ENCODE measurements at regions not wholly inside any gene's neighbourhood (a gene's known extent, or its start where the extent isn't known, plus 50 kb on each side); places are given as distances from the start of the nearest gene placed in this dataset.
A peak's percentile ranks its signal among the peaks of the same experiment; 100 is the strongest.

DNA sequence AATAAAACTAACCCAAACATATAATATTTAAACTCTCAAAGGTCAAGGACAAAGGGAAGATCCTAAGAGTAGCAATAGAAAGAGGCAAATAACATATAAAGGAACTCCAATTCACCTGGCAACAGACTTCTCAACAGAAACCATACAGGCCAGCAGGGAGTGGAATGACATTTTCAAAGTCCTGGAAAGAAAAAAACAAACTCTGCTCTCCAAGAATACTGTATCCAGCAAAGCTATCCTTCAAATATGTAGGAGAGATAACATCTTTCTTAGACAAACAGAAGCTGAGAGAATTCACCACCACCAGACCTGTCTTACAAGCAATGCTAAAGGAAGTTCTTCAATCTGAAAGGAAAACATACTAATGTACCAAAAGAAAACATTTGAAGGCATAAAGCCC, 51.5 kb upstream of the TMEM158 start:
- in situ Hi-C loops (cut with HindIII; ENCODE audit: low sequenced_read_pairs): no loop called here
- no peak for DNase-seq (ENCODE audit: low spot score)

DNA sequence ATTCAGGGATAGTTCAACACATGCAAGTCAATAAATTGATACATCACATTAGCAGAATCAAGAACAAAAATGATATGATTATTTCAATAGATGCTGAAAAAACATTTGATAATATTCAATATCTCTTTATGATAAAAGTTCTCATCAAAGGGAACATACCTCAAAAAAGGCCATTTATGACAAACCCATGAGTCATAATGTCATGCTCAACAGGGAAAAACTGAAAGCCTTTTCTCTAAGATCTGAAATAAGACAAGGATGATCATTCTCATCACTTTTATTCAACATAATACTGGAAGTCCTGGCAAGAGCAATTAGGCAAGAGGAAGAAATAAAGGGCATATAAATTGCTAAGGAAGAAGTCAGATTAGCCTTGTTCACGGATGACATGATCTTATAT, 54.1 kb upstream of the TMEM158 start:
- in situ Hi-C loops (cut with HindIII; ENCODE audit: low sequenced_read_pairs): no loop called here
- DNase-seq (ENCODE audit: low spot score): no peak

DNA sequence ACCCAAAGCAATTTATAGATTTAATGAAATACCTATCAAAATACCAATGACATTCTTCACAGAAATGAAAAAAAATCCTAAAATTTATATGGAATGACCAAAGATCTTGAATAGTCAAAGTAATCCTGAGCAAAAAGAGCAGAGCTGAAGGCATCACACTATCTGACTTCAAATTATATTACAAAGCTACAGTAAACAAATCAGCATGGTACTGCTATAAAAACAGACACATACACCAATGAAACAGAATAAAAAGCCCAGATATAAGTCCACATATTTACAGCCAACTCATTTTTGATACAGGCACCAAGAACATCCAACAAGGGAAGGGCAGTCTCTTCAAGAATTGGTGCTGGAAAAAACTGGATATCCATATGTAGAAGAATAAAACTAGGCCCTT, 54.9 kb upstream of the TMEM158 start:
- in situ Hi-C loops (cut with HindIII; ENCODE audit: low sequenced_read_pairs): no loop called here
- no peak for DNase-seq (ENCODE audit: low spot score)

DNA sequence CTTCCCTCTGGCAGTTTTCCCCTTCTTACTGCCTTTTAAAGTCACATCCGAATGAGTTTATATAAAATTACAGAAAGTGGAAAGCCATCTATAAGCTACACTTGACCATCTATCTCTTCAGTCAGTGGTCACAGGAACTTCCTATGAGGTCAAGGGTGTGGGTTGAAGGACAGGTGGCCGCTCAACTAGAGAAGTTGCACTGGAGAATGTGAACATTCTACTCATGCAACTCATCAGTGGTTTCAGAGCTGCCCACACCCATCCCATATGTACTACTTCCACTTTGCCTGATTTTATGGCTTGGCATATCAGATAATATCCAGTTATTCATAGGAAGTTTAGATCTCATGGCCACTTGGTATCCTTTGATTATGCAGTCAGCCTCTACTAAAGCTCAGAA, 57.4 kb upstream of the TMEM158 start:
- in situ Hi-C loops (cut with HindIII; ENCODE audit: low sequenced_read_pairs): no loop called here
- DNase-seq (ENCODE audit: low spot score): no peak

GRCh38 chr3:45297331-45297730, 71.2 kb upstream of the TMEM158 start:
- no peak for DNase-seq (ENCODE audit: low spot score)
- in situ Hi-C loops (cut with HindIII; ENCODE audit: low sequenced_read_pairs): no loop called here

DNA sequence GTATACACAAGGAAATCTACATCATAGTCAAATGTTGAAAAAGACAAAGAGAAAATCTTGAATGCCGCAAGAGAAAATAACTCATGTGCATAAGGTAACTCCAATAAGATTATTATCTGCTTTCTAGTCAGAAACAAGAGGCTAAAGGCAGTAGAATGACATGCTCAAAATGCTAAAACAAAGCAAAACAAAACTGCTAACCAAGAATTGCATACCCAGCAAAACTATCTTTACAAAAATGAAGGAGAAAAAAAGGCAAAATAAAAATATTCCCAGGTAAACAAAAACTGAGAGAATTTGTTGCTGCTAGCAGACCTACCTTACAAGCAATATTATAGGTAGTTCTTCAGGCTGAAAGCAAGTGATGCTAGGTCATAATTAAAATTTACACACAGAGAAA, 76.4 kb upstream of the TMEM158 start:
- in situ Hi-C loops (cut with HindIII; ENCODE audit: low sequenced_read_pairs): no loop called here
- DNase-seq (ENCODE audit: low spot score): no peak

DNA sequence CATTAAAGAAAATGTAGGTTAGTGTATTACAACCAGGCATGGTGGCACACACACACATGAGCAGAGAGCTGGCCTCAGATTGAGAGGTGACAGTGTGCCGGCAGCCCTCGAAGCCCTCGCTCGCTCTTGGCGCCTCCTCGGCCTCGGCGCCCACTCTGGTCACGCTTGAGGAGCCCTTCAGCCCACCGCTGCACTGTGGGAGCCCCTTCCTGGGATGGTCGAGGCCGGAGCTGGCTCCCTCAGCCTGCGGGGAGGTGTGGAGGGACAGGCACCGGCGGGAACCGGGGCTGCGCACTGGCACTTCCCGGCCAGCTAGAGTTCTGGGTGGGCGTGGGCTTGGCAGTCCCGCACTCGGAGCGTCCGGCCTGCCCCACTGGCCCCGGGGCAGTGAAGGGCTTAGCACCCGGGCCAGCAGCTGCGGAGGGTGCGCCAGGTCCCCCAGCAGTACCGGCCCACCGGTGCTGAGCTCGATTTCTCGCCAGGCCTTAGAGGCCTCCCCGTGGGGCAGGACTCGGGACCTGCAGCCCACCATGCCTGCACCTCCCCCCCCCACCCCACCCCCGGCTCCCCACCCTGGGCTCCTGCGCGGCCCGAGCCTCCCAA, 80.4 kb upstream of the TMEM158 start:
- DNase-seq (ENCODE audit: low spot score): no peak
- in situ Hi-C loops (cut with HindIII; ENCODE audit: low sequenced_read_pairs): no loop called here

DNA sequence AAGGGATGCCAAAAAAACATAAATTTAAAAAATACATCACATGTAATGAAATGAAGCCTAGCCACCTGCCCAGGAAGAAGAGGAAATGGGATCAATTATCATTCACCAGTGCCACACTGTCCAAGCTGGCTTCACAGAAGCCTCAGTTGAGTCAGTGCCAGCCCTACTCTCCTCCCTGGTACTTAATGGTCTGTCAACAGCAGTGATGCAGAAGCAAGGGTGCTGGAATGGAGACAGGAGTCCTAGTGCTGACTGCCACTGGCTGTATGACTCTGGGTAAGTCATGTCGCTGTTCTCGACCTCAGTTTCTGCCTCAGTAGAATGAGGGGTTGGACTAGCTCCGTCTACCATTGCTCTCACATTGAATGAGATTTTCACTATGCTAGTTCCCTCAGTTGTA, 78.5 kb upstream of the LARS2 start:
- in situ Hi-C loops (cut with HindIII; ENCODE audit: low sequenced_read_pairs): no loop called here
- peak; percentile 31 for DNase-seq (ENCODE audit: low spot score)

- in situ Hi-C loops (cut with HindIII; ENCODE audit: low sequenced_read_pairs): no loop called here
- DNase-seq (ENCODE audit: low spot score): no peak
Observed at GRCh38 chr3:45311327-45311726, 77.0 kb upstream of the LARS2 start.

DNA sequence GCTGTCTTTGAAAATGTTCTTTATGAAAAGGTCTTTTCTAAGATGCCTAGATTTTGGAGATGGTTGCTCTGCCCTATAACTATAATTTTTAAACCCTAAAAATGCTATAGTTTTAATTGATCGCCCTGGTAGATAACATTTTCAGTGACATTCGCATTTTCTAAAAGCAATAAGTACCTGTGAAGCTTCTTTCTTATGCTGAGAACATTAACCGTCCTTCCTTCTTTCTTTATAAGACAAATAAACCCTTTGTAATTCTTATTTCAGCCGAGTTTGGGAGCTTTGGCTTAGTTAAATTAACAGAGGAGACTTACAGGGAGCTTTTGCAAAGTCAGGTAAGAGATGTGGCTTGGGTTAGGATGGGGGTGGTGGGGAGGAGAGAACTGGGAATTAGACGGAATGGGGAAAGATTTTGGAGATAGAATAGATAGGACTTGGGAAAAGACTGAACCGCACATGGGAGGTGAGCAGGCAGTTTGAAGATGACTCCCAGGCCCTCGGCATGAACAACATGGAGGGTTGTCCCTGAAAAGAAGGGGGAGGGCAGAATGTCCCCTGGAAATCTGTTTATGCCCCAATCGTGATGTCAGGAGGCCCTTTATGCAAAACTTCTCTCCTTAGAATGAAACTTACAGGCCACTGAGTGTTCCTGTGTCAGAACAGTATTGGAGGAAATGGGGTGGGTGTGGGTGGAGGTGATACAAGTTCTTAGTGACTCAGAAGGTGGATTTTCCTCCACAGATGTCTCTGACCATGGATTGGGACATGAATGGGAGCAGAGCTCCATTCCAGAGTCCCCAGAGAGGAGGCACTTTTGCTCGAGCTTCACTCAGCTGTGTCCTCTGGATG, 76.2 kb upstream of the LARS2 start:
- in situ Hi-C loops (cut with HindIII; ENCODE audit: low sequenced_read_pairs): no loop called here
- no peak for DNase-seq (ENCODE audit: low spot score)

DNA sequence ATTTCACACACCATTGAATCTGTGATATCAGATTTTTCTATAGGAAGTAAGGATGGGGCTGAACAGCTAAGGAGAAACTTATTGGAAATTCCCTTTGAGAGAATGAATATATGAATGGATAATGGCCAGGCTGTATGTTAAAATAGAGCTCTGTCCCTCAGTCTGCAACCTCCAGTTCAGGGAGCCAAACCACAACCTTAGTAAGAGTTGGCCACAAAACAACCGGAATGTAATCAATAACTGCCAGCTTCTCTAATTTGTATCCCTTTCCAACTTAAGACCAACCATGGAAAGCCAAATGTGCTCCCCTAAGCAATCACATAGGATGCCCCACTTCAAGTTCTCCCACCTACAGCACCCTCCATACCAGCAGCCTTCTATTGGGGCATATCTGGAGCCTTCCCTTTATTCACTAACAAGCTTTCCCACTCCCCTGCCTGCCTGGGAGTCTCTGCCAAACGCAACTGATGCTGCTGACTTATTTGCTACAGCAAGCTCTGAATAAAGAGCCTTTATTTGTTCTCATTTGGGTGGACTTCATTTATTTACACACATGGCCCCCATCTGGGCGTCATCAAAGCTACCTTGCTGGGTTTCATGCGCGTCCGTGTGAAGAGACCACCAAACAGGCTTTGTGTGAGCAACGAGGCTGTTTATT, 75.4 kb upstream of the LARS2 start:
- DNase-seq (ENCODE audit: low spot score): no peak
- in situ Hi-C loops (cut with HindIII; ENCODE audit: low sequenced_read_pairs): no loop called here

GRCh38 chr3:45313743-45314403, 74.5 kb upstream of the LARS2 start:
- no peak for DNase-seq (ENCODE audit: low spot score)
- in situ Hi-C loops (cut with HindIII; ENCODE audit: low sequenced_read_pairs): no loop called here

DNA sequence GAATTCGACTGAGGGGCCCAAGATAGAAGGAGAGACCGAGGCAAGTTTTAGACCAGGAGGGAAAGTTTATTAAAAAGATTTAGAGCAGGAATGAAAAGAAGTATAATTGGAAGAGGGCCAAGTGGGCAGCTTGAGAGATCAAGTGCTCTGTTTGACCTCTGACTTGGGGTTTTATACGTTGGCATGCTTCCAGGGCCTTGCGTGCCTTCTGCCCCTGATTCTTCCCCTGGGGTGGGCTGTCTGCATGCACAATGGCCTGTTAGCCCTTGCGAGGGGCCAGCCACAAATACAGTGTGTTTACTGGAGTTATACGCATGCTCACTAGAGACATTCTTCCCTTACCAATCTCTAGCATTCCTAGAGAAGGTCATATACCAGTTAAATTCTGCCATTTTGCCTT, 70.7 kb upstream of the LARS2 start:
- in situ Hi-C loops (cut with HindIII; ENCODE audit: low sequenced_read_pairs): no loop called here
- no peak for DNase-seq (ENCODE audit: low spot score)

- DNase-seq (ENCODE audit: low spot score): no peak
- in situ Hi-C loops (cut with HindIII; ENCODE audit: low sequenced_read_pairs): no loop called here
Observed at GRCh38 chr3:45318689-45319088, 69.7 kb upstream of the LARS2 start.

GRCh38 chr3:45319231-45319995, 69.0 kb upstream of the LARS2 start:
- in situ Hi-C loops (cut with HindIII; ENCODE audit: low sequenced_read_pairs): no loop called here
- no peak for DNase-seq (ENCODE audit: low spot score)

- DNase-seq (ENCODE audit: low spot score): no peak
- in situ Hi-C loops (cut with HindIII; ENCODE audit: low sequenced_read_pairs): no loop called here
Observed at GRCh38 chr3:45319996-45320305, 68.4 kb upstream of the LARS2 start.

GRCh38 chr3:45320986-45321385, 67.4 kb upstream of the LARS2 start:
- DNase-seq (ENCODE audit: low spot score): no peak

DNA sequence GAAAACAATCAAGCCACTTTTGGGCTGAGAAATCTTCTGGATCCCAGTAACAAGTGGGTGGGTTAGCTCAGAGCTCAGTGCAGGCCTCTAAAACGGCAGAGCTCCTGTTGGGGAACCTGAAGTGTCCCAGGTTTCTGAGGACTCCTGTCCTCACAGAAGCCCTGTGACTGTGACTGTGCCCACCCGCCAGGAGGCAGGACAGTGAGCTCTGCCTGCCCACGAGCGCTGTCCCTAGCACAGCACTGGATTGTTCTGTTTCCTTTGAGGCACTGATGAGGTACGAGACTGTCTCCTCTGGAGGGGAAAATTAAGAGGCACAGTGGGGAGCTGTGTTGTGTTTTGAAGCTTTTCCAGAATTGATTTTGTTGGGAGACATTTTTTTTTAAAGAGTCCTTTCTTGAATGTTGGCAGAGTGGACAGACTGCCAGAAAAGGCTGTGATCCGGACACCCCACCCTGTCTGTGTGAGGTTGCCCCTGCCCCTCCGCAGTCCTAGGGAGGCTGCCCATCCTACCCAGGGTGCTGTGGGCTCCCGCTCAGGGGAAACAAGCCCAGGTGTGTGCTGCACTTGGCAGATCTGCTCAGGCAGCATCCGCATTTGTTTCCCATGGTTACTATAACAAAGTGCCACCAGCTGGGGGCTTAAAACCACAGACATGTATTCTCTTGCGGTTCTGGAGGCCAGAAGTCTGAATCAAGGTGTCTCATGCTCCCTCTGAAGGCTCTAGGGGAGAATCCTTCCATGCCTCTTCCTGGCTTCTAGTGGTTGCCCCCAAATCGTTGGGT, 66.6 kb upstream of the LARS2 start:
- in situ Hi-C loops (cut with HindIII; ENCODE audit: low sequenced_read_pairs): no loop called here
- DNase-seq (ENCODE audit: low spot score): no peak

More at GRCh38 chr3:45320986-45321385, 67.4 kb upstream of the LARS2 start:
- in situ Hi-C loops (cut with HindIII; ENCODE audit: low sequenced_read_pairs): no loop called here

DNA sequence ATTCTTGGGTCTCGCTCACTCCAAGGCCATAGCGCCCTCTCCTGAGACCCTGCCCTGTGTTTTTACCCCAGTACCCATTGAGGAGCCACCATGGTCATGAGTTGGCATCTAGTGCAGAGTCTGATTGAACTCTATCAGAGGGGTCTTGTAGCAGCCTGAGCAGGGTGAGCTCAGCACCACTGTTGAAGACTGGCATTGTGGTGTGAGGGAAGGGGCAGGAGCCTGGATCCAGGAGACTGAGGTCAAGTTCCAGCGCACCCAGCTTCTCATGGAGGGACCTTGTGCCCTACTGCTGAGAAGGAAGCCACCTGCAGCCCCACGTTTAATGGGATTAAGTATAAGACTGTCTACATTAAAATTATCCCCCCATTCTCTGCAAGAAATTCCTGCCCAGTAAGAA, 65.8 kb upstream of the LARS2 start:
- in situ Hi-C loops (cut with HindIII; ENCODE audit: low sequenced_read_pairs): no loop called here
- DNase-seq (ENCODE audit: low spot score): no peak
